SHP77 treated with DMSO at 0.1 percent for 48 hours (cell line): ENCODE measurements at regions not wholly inside any gene's neighbourhood (a gene's known extent, or its start where the extent isn't known, plus 50 kb on each side); places are given as distances from the start of the nearest gene placed in this dataset.
A peak's percentile ranks its signal among the peaks of the same experiment; 100 is the strongest.
"Not testable (repeated sequence)": the region's sequence is repeated elsewhere in the genome, so short reads cannot be mapped to it uniquely, and the experiment has no call there.

Source experiments
- DNase-seq: peaks from one replicate; lab custom pipeline; 2025; lab: John Stamatoyannopoulos, UW

- DNase-seq: peak; percentile 55
Observed at GRCh38 chr6:27772261-27773001, 139.8 kb downstream of the OR2B2 start.

DNA sequence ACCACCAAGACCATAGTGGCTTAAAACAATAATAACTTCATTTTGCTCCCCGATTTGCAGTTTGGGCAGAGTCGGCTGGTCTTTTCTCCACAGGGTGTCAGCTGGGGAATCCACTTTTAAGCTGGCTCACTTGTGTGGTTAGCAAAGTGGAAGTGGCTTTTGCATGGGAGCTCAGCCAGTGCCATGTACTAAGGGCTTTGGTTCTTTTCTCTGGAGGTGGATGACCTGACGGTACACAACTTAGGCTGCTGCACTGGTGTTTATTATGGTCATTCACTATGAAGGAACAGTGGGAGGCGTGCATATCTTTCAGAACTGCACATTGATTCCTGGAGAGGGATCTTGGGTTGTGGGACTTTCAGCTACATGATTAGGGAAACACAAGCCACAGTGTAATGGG is 141.0 kb downstream of the OR2B2 start:
- no peak for DNase-seq

- DNase-seq: no peak
Observed at GRCh38 chr6:27770724-27771123, 141.5 kb downstream of the OR2B2 start.

DNA sequence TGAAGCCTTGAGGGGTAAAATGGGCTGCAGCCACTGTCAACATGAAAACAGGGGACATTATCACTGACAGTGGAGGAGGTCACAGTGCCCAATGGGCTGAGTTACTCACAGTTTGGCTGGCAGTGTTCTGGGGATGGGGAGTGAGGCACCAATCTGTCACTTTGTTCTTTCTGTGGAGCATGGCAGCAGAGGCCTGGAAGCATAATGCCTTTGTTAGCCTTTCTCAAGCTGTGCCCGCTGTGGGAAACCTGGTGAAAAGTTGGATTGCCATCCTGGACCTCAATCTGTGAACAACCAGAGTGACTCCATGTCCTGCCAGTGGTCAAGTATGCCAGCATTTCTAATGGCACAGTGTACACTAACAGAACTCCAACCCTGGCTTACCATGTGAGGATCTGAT is 143.6 kb downstream of the OR2B2 start:
- no peak for DNase-seq

DNA sequence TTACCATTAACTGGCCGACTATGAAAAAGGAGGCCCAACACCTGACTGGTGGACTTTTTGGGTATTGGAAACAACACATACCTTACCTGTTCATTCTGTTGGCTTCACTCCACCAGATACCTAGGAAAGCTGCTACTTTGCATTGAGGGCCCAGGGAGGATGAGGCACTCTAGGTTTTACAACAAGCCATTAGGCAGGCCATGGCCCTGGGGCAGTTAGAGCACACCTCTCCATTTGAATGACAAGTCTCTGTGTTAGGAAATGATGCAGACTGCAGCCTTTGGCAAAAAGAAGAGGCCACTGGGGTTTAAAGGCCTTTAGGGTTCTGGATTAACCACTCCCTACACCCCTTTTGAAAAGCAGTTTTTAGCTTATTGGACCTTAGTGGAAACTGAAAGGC is 144.3 kb downstream of the OR2B2 start:
- DNase-seq: no peak

DNA sequence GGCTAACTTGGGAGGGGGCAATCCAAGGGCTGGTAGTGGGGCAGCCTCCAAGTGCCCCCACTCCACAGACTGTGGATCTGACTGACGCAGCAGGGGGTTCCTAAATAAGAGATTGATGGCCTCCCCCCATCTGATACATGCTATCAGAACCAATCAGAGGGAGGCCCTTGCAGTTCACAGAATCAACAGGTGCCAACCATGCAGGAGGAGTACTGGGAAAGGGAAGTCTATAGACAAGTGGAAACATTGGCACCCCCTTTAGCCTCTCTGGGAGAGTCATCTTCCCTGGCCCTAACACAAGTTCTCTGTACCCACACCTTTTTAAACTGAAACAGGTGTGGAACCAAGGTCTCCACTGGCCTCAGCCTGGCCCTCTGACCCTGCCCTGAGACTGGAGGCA is 145.8 kb downstream of the OR2B2 start:
- DNase-seq: no peak

- no peak for DNase-seq
Observed at GRCh38 chr6:27765028-27765590, 147.1 kb downstream of the OR2B2 start.

- no peak for DNase-seq
Observed at GRCh38 chr6:27761391-27761790, 150.8 kb downstream of the OR2B2 start.

GRCh38 chr6:27760464-27760863 is 151.7 kb downstream of the OR2B2 start:
- DNase-seq: no peak

DNA sequence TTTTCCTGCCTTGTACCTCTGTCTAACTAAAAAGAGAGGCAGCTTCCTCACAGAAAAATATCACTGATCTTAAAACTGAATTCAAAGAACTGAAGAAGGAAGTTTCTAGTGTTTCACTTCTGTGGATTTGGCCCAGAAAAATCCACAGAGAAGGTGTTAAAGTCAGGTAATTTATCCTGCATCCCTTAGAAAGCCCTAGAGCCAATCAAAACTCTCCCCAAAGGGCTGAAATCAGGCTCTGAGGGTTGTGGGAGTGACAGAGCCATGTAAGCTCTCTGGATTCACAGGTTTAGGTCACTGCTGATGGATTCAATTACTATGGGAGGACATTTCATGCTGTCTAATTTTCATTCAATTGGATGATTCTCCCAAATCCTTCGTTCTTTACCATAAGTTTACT is 152.3 kb downstream of the OR2B2 start:
- DNase-seq: no peak

DNA sequence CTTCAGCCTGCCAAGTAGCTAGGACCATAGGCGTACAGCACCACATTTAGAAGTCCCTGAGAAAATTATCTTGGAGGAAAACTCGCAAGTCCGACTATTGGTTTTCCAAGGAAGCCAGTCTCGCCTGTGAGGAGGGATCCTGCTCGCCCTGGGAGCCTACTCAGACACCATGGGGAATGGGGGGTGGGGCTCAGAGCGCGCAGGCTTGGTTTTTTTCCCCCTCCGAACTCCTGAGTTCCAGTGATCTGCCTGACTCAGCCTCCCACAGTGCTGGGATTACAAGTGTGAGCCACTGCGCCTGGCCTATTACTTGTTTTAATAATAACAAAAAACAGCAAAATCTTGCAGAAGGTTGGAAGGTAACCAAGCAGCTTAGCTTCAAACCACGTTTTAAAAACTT is 153.7 kb downstream of the OR2B2 start:
- DNase-seq: no peak

DNA sequence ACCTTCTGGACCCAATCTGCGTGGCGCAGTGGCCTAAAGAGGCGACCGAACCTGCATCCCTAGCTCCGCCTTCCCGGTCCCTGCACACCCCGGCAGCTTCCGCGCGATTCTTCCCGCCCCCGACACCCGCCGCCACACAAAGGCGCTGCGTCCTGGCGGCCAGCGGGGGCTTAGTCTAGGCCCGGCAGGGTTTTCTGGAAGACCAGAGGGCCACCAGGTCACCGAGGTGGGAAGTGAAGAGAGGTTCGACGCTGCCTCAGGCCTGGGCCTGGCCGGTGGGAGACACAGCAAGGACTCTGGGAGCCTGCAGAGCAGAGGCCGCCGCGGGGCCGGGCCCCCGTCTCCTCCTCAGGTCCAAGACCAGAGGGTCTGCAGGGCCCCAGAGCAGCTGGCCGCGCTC is 154.9 kb downstream of the OR2B2 start:
- no peak for DNase-seq

GRCh38 chr6:27755768-27756167 is 156.4 kb downstream of the OR2B2 start:
- DNase-seq: no peak

GRCh38 chr6:27754408-27754782 is 157.8 kb downstream of the OR2B2 start:
- no peak for DNase-seq

DNA sequence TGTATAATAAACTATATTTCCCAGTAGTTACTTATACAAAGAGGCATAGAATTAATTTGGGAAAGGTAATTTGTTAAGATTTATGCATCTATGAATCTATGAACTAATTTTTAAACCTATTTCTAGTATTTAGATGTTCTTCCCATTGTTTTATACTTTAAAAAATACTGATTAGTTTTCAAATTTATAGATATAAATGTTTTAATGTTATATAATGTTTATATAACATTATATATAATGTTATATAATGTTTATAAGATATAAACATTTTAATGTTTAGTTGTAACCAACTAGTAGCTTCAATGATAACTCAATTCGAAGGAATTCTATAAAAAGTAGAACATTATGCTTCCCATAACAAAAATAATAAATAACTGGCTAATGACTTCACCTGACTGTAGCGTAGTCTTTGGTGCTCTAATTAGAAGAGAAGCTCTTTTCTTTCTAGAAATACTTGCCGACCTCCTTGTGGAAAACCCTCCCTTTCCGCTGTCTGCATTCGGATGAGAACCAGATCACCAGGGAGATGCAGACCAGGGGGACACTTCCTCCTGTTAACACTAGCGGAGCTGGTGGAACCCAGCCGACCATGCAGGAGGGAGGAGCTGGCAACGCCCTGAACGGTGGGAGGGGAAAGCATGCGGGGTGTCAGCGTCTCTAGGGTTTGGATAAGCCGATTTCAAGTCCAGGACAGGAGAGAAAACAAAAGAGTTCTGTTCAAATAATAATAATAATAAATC is 158.4 kb downstream of the OR2B2 start:
- DNase-seq: peak; percentile 88

DNA sequence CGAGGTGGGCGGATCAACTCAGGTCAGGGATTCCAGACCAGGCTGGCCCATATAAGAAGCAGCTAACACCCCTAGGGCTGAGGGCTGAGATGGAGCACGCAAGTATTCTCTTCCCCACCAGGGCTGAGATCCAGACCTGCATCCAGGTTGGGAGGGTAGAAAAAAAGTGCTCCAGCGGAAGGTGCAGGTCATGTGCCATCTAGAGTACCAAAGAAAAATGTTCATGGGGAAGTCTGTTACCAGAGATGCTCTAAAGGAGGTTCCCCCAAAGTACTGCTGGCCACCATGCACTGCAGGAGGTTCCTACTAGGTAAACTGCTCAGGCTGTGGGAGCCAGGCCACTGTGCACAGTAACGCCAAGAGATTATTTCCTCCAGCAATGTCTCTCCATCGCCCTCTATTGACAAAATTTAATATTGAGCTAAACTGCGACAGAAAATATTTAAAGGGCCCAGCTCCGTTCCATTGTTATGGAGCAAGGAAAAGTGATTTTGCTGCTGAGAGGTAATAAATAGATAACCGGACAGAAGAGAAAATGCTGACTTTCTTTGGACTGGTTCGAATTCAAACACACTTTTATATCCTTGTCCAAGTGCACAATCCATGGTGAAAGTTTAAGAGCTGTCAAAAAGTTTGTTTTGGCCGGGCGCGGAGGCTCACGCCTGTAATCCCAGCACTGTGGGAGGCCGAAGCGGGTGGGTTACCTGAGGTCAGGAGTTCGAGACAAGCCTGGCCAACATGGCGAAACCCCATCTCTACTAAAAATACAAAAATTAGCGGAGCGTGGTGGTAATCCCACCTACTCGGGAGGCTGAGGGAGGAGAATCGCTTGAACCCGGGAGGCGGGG is 159.9 kb downstream of the OR2B2 start:
- DNase-seq: peak; percentile 67

GRCh38 chr6:27748661-27749060 is 163.5 kb downstream of the OR2B2 start:
- no peak for DNase-seq

- no peak for DNase-seq
Observed at GRCh38 chr6:27747637-27748036, 164.6 kb downstream of the OR2B2 start.

- not testable (repeated sequence) for DNase-seq
Observed at GRCh38 chr6:27746860-27747259, 165.3 kb downstream of the OR2B2 start.

GRCh38 chr6:27743787-27744186 is 168.4 kb downstream of the OR2B2 start:
- no peak for DNase-seq

DNA sequence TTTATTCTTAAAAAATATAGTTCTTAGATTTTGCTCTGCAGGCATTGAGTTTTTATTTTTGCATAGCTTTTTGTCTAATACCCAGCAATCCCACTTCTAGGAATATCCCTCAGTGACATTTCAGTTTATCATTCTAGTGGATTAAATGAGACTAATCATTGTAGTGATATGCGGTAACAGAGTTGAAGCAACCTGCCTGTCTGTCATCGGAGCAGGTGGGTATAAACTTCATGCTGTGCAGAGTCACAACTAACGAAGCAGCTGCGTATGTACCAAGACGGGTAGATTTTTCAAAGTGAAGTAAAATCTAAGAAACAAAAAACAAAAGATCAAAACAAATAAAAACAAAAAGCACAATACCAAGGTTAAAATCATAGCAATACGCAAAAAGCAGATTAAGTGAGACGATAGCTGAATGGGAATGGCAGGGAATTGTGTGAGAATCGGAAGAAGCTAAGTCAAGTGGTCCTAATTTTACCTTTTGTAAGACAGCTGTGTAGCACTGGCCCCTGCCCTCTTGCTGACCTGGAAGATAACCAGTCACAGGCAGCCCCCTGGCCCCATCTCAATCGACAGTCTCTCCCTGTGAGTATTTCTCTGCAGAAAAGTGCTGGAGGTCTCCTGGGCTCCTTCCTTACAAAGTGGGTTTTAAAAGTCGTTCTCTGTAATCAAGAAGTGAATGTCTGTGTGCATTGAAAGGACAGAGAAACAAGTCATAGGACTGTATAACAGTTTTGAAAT is 169.2 kb downstream of the OR2B2 start:
- no peak for DNase-seq

DNA sequence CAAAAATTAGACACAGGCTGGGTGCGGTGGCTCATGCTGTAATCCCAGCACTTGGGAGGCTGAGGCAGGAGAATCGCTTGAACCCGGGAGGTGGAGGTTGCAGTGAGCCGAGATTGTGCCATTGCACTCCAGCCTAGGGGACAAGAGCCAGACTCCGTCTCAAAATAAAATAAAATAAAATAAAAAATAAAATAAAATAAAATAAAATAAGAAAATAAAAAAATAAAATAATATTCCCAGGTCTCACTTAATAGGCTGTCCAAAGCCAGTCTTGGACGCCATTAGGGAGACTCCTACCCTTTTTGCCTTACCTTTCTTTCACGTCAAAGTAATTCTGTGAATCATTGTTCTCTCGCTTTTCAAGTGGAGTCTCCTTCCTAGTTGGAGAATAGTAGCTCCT is 172.3 kb downstream of the OR2B2 start:
- DNase-seq: not testable (repeated sequence)
